IMR-90 (cell line): ENCODE measurements at regions not wholly inside any gene's neighbourhood (a gene's known extent, or its start where the extent isn't known, plus 50 kb on each side); places are given as distances from the start of the nearest gene placed in this dataset.

Experiments used
- ATAC-seq: fragments of 200-7000 bp; cut with Tn5 transposase; 2 replicates; pipeline ENCODE4 v1.9.1; 2020; ENCODE audit warnings: low read depth, mild to moderate bottlenecking, moderate library complexity
- BruUV-seq: library from RNA; stranded (reverse); fragments of 400-500 nt; replicated peaks from 2 replicates; lab custom pipeline; 2021; lab: Mats Ljungman, UMichigan
- CTCF ChIA-PET: fragments of 300-600 bp; formaldehyde crosslinking; extraction: SDS; loops from one replicate; lab custom pipeline; 2021; ENCODE audit warnings: antibody characterized with exemption; lab: Yijun Ruan, JAX
- POLR2A ChIA-PET: fragments of 300-600 bp; sonication (Branson Sonifier 250); formaldehyde crosslinking; loops from one replicate; lab custom pipeline; 2022; ENCODE audit warnings: antibody characterized with exemption; ENCODE audit not compliant: unreplicated experiment; lab: Charles Lee
- DNase-seq: peaks from one replicate; pipeline ENCODE4 v3.0.0; 2013
- H2AFZ ChIP-seq: replicated peaks from 2 replicates; pipeline ENCODE3; 2013; ENCODE audit warnings: low read length, mild to moderate bottlenecking; ENCODE audit not compliant: poor library complexity
- H2AK5ac ChIP-seq: 2 replicates; pipeline ENCODE4 v1.6.1; 2013; ENCODE audit warnings: low read depth, low read length, inconsistent platforms
- H2AK9ac ChIP-seq: replicated peaks from 2 replicates; pipeline ENCODE3; 2013; ENCODE audit warnings: mild to moderate bottlenecking, low read depth, low read length, moderate library complexity; ENCODE audit not compliant: poor library complexity
- H2BK120ac ChIP-seq: 2 replicates; pipeline ENCODE4 v1.6.1; 2013; ENCODE audit warnings: low read depth, low read length, inconsistent platforms
- H2BK15ac ChIP-seq: 3 replicates; pipeline ENCODE4 v1.6.1; 2013; ENCODE audit warnings: low read depth, low read length, inconsistent platforms
- H2BK20ac ChIP-seq: 2 replicates; pipeline ENCODE4 v1.6.1; 2013; ENCODE audit warnings: low read depth, mild to moderate bottlenecking, inconsistent platforms, low read length, moderate library complexity
- H2BK5ac ChIP-seq: 2 replicates; pipeline ENCODE4 v1.6.1; 2013; ENCODE audit warnings: mild to moderate bottlenecking, low read depth, low read length, inconsistent platforms; ENCODE audit not compliant: poor library complexity, severe bottlenecking
- H3K14ac ChIP-seq: replicated peaks from 2 replicates; pipeline ENCODE4 v1.6.1; 2013; ENCODE audit warnings: low read depth, low read length, inconsistent platforms
- H3K18ac ChIP-seq: 2 replicates; pipeline ENCODE4 v1.6.1; 2013; ENCODE audit warnings: low read depth, low read length, control low read depth
- H3K23ac ChIP-seq: 2 replicates; pipeline ENCODE4 v1.6.1; 2013; ENCODE audit warnings: low read depth, low read length, inconsistent platforms
- H3K27ac ChIP-seq: 2 replicates; pipeline ENCODE4 v1.5.1; 2013; ENCODE audit warnings: mild to moderate bottlenecking, control low read depth, low read length; ENCODE audit not compliant: insufficient read depth
- H3K27me3 ChIP-seq: 2 replicates; pipeline ENCODE4 v1.6.1; 2013; ENCODE audit warnings: low read length; ENCODE audit not compliant: control insufficient read depth, insufficient read depth
- H3K36me3 ChIP-seq: 2 replicates; pipeline ENCODE4 v1.6.1; 2013; ENCODE audit warnings: low read length, mixed read lengths; ENCODE audit not compliant: control insufficient read depth, insufficient read depth
- H3K4ac ChIP-seq: 2 replicates; pipeline ENCODE4 v1.6.1; 2013; ENCODE audit warnings: low read depth, low read length, inconsistent platforms
- H3K4me1 ChIP-seq: 2 replicates; pipeline ENCODE4 v1.6.1; 2013; ENCODE audit warnings: low read length, mixed read lengths; ENCODE audit not compliant: control insufficient read depth, insufficient read depth
- H3K4me2 ChIP-seq: 2 replicates; pipeline ENCODE4 v1.6.1; 2013; ENCODE audit warnings: low read depth, mild to moderate bottlenecking, control low read depth, low read length, moderate library complexity
- H3K4me3 ChIP-seq: 2 replicates; pipeline ENCODE4 v1.5.1; 2013; ENCODE audit warnings: low read depth, mild to moderate bottlenecking, control low read depth, low read length, moderate library complexity; ENCODE audit not compliant: insufficient read depth
- H3K56ac ChIP-seq: 2 replicates; pipeline ENCODE4 v1.6.1; 2013; ENCODE audit warnings: low read length, inconsistent platforms; ENCODE audit not compliant: insufficient read depth; ENCODE audit errors: extremely low read depth
- H3K79me1 ChIP-seq, 2 experiments: 2 replicates each; pipeline ENCODE4 v1.6.1; 2013; ENCODE audit warnings: low read length in 2 of 2, inconsistent platforms in 1 of 2, low read depth in 1 of 2
- H3K9ac ChIP-seq: 2 replicates; pipeline ENCODE4 v1.6.1; 2013; ENCODE audit warnings: low read depth, low read length, control low read depth
- H3K9me1 ChIP-seq: 2 replicates; pipeline ENCODE4 v1.6.1; 2013; ENCODE audit warnings: low read length, inconsistent platforms; ENCODE audit not compliant: insufficient read depth
- H3K9me3 ChIP-seq: 2 replicates; pipeline ENCODE4 v1.6.1; 2013; ENCODE audit warnings: low read length; ENCODE audit not compliant: control insufficient read depth, insufficient read depth
- H4K20me1 ChIP-seq: 2 replicates; pipeline ENCODE4 v1.6.1; 2013; ENCODE audit warnings: low read length, inconsistent platforms; ENCODE audit not compliant: insufficient read depth
- H4K5ac ChIP-seq: 2 replicates; pipeline ENCODE4 v1.6.1; 2013; ENCODE audit warnings: mild to moderate bottlenecking, low read depth, low read length, control low read depth
- H4K8ac ChIP-seq, 2 experiments: 2 replicates each; pipeline ENCODE4 v1.6.1; 2013; ENCODE audit warnings: low read depth in 2 of 2, low read length in 2 of 2, control low read depth in 1 of 2, inconsistent platforms in 1 of 2
- H4K91ac ChIP-seq: 2 replicates; pipeline ENCODE4 v1.6.1; 2013; ENCODE audit warnings: low read depth, low read length, inconsistent platforms; ENCODE audit not compliant: insufficient read depth
- BHLHE40 ChIP-seq: fragments of 150-350 bp; IDR thresholded peaks from 2 replicates; pipeline ENCODE4 v1.6.1; 2016; ENCODE audit warnings: mild to moderate bottlenecking, low read depth, low read length
- CEBPB ChIP-seq: IDR thresholded peaks from 2 replicates; pipeline ENCODE4 v1.6.1; 2012; ENCODE audit warnings: low read depth, low read length, improper control_type of control experiment
- CHD1 ChIP-seq: IDR thresholded peaks from 2 replicates; pipeline ENCODE4 v1.6.1; 2012; ENCODE audit warnings: low read depth, low read length, improper control_type of control experiment
- CTCF ChIP-seq: conservative IDR thresholded peaks from 2 replicates; pipeline ENCODE4 v1.5.1; 2012; ENCODE audit warnings: mild to moderate bottlenecking, low read depth, low read length, improper control_type of control experiment
- FOS ChIP-seq: fragments of 150-350 bp; IDR thresholded peaks from 2 replicates; pipeline ENCODE4 v1.6.1; 2016; ENCODE audit warnings: low read depth, low read length
- MAFK ChIP-seq: IDR thresholded peaks from 2 replicates; pipeline ENCODE4 v1.6.1; 2012; ENCODE audit warnings: low read depth, low read length, improper control_type of control experiment
- MAZ ChIP-seq: IDR thresholded peaks from 2 replicates; pipeline ENCODE4 v1.6.1; 2012; ENCODE audit warnings: low read depth, mild to moderate bottlenecking, low read length, improper control_type of control experiment, moderate library complexity, borderline replicate concordance
- MXI1 ChIP-seq: IDR thresholded peaks from 2 replicates; pipeline ENCODE4 v1.6.1; 2012; ENCODE audit warnings: low read depth, mild to moderate bottlenecking, low read length, moderate library complexity, borderline replicate concordance
- NFE2L2 ChIP-seq: fragments of 150-350 bp; IDR thresholded peaks from 2 replicates; pipeline ENCODE4 v1.6.1; 2016; ENCODE audit warnings: low read depth, mild to moderate bottlenecking, low read length
- POLR2A ChIP-seq: IDR thresholded peaks from 2 replicates; pipeline ENCODE4 v1.6.1; 2012; ENCODE audit warnings: mild to moderate bottlenecking, low read depth, low read length
- RAD21 ChIP-seq: IDR thresholded peaks from 2 replicates; pipeline ENCODE4 v1.6.1; 2012; ENCODE audit warnings: low read length, improper control_type of control experiment
- RCOR1 ChIP-seq: IDR thresholded peaks from 2 replicates; pipeline ENCODE4 v1.6.1; 2012; ENCODE audit warnings: mild to moderate bottlenecking, low read length, improper control_type of control experiment; ENCODE audit not compliant: insufficient replicate concordance
- RFX5 ChIP-seq: IDR thresholded peaks from 2 replicates; pipeline ENCODE4 v1.8.0; 2012; ENCODE audit warnings: low read depth, mild to moderate bottlenecking, low read length, moderate library complexity
- SMC3 ChIP-seq: fragments of 150-350 bp; IDR thresholded peaks from 2 replicates; pipeline ENCODE4 v1.6.1; 2016; ENCODE audit warnings: low read depth, mild to moderate bottlenecking, antibody characterized with exemption, low read length, moderate library complexity
- WGBS, 2 experiments: methylation state at CpG; one replicate each; pipeline versions ENCODE4 v1.1.5 to v1.1.7; 2013; ENCODE audit warnings: missing lambda C conversion rate in 2 of 2; ENCODE audit not compliant: insufficient read length in 1 of 2; ENCODE audit errors: extremely low coverage in 2 of 2; 5-methylcytosine and 5-hydroxymethylcytosine counted together
- dilution Hi-C: fragments of 300-500 bp; cut with HindIII; formaldehyde crosslinking; loops from one replicate; pipeline ENCODE4 v1.14.3; 2018; ENCODE audit warnings: low sequenced_read_pairs; ENCODE audit not compliant: unreplicated experiment
- in situ Hi-C: fragments of 300-500 bp; cut with MboI; formaldehyde crosslinking; loops from 3 replicates; pipeline ENCODE4 v1.14.3; 2019; ENCODE audit warnings: low sequenced_read_pairs, inconsistent platforms, mixed read lengths
- intact Hi-C: fragments of 100-400 bp; cut with micrococcal nuclease; formaldehyde crosslinking; loops from 2 replicates; pipeline ENCODE4 v1.10.0; 2022
- TF ChIP-seq, protein P1 (sequence below): fragments of 150-350 bp; IDR thresholded peaks from 2 replicates; pipeline ENCODE4 v1.6.1; 2016; ENCODE audit warnings: low read depth, mild to moderate bottlenecking, low read length, moderate library complexity, borderline replicate concordance

DNA sequence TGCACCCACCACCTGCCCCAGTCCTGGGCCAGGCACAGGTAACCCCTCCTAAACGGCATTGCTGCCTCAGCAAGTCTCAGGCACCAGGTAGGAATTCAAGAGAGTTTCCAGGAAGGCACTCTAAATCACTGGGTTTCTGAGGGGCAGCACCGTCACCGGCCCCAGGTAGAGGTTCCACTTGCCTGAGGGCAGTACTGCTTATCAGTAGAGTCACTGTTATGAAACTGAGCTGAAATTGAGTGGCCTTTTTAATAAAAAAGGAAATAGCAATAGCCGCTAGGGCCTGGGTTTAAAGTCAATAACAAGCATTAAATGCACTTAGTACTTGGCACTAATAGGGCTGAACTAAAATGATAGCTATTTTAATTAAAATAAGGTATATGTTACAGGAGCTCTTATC lies 653.7 kb downstream of the METTL4 start:
- H3K27me3 ChIP-seq = no peaks in the 10 kb centered on the region
- ATAC-seq (no peak), DNase-seq (no peak)
- intact Hi-C loops (no loop called here), in situ Hi-C loops (no loop called here), dilution Hi-C loops (no loop called here)
- no peak overlapping the region for H3K14ac ChIP-seq
- no peaks in the 10 kb centered on the region for H3K9me1 ChIP-seq
- POLR2A ChIA-PET = no interaction called here
- no peak overlapping the region for H3K9ac ChIP-seq
- no peak overlapping the region for H3K27ac ChIP-seq
- CTCF ChIA-PET = no interaction called here
- H2BK20ac ChIP-seq = no peak overlapping the region
- no peak overlapping the region for H4K8ac ChIP-seq
- no peak overlapping the region for H2AK9ac ChIP-seq
- no peak overlapping the region for H3K23ac ChIP-seq
- TF ChIP-seq MXI1 = no peak
- no peak for TF ChIP-seq CEBPB
- no peak for TF ChIP-seq POLR2A
- no peak for TF ChIP-seq SMC3
- no peak for TF ChIP-seq CTCF
- no peak for TF ChIP-seq CHD1
- no peak for TF ChIP-seq MAZ
- no peak for TF ChIP-seq RAD21
- TF ChIP-seq NFE2L2 = no peak
- no peak for TF ChIP-seq FOS
- no peak for TF ChIP-seq RFX5
- no peak for TF ChIP-seq RCOR1
- TF ChIP-seq, protein P1, sequence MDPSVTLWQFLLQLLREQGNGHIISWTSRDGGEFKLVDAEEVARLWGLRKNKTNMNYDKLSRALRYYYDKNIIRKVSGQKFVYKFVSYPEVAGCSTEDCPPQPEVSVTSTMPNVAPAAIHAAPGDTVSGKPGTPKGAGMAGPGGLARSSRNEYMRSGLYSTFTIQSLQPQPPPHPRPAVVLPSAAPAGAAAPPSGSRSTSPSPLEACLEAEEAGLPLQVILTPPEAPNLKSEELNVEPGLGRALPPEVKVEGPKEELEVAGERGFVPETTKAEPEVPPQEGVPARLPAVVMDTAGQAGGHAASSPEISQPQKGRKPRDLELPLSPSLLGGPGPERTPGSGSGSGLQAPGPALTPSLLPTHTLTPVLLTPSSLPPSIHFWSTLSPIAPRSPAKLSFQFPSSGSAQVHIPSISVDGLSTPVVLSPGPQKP = no peak
- TF ChIP-seq MAFK = no peak
- no peak for TF ChIP-seq BHLHE40
- H2AFZ ChIP-seq = no peak overlapping the region
- peaks cover 7% of the 10 kb centered on the region; the same call in 1 of the 2 replicates for H3K9me3 ChIP-seq
- H3K4me3 ChIP-seq = no peak overlapping the region
- H3K4ac ChIP-seq = no peak overlapping the region
- no peak overlapping the region for H4K5ac ChIP-seq
- no peak overlapping the region for H4K91ac ChIP-seq
- 20% methylated on average over 2 of the region's 4 CpGs; no CpG with 5 or more reads in 1 of the 2 experiments for WGBS, 2 experiments
- no peaks in the 10 kb centered on the region for H4K20me1 ChIP-seq
- no peak overlapping the region for H2BK15ac ChIP-seq
- no TSS peak for BruUV-seq
- no peak overlapping the region for H3K18ac ChIP-seq
- H2AK5ac ChIP-seq = no peak overlapping the region
- no peak overlapping the region for H3K56ac ChIP-seq
- H3K4me2 ChIP-seq = no peak overlapping the region
- no peaks in the 10 kb centered on the region for H3K4me1 ChIP-seq
- H3K36me3 ChIP-seq = no peaks in the 10 kb centered on the region
- no peak overlapping the region for H2BK120ac ChIP-seq
- no peak overlapping the region for H2BK5ac ChIP-seq
- H3K79me1 ChIP-seq = no peaks in the 10 kb centered on the region
